GM12874 (cell line): ENCODE measurements at regions not wholly inside any gene's neighbourhood (a gene's known extent, or its start where the extent isn't known, plus 50 kb on each side); places are given as distances from the start of the nearest gene placed in this dataset.

Source experiments
- CTCF ChIP-seq: IDR thresholded peaks from 2 replicates; pipeline ENCODE4 v1.5.1; 2011; ENCODE audit warnings: low read depth, mild to moderate bottlenecking, control low read depth, low read length, moderate library complexity; ENCODE audit not compliant: insufficient read depth

- no peak for TF ChIP-seq CTCF
These were observed 89.0 kb downstream of the SHANK2 start for GRCh38 chr11:71163371-71163770.

- TF ChIP-seq CTCF: no peak
These were observed 93.4 kb downstream of the SHANK2 start for GRCh38 chr11:71158936-71159335.

- no peak for TF ChIP-seq CTCF
These were observed 96.1 kb downstream of the SHANK2 start for GRCh38 chr11:71156301-71156700.

GRCh38 chr11:71155846-71156245 is 96.5 kb downstream of the SHANK2 start:
- no peak for TF ChIP-seq CTCF

GRCh38 chr11:71154261-71154805 is 98.0 kb downstream of the SHANK2 start:
- no peak for TF ChIP-seq CTCF

GRCh38 chr11:71153005-71153390 is 99.4 kb downstream of the SHANK2 start:
- no peak for TF ChIP-seq CTCF

- no peak for TF ChIP-seq CTCF
These were observed 100.8 kb downstream of the SHANK2 start for GRCh38 chr11:71151561-71151960.
